ENCODE measurements at regions not wholly inside any gene's neighbourhood (a gene's known extent, or its start where the extent isn't known, plus 50 kb on each side); places are given as distances from the start of the nearest gene placed in this dataset.
A peak's percentile ranks its signal among the peaks of the same experiment; 100 is the strongest.

GRCh38 chr2:241943209-241943850 is 73.8 kb downstream of the RTP5 start:
- DNase-seq: no peak

- no peak for DNase-seq
Observed at GRCh38 chr2:241943961-241944575, 74.5 kb downstream of the RTP5 start.

- DNase-seq: no peak
Observed at GRCh38 chr2:241944821-241945220, 75.3 kb downstream of the RTP5 start.

GRCh38 chr2:241945311-241945710 is 75.8 kb downstream of the RTP5 start:
- DNase-seq: no peak

GRCh38 chr2:241945803-241946202 is 76.3 kb downstream of the RTP5 start:
- no peak for DNase-seq

GRCh38 chr2:241946306-241947003 is 76.9 kb downstream of the RTP5 start:
- DNase-seq: no peak

- no peak for DNase-seq
Observed at GRCh38 chr2:241947004-241947350, 77.4 kb downstream of the RTP5 start.

- DNase-seq: no peak
Observed at GRCh38 chr2:241947401-241947800, 77.9 kb downstream of the RTP5 start.

- DNase-seq: no peak
Observed at GRCh38 chr2:241947876-241948275, 78.3 kb downstream of the RTP5 start.

- no peak for DNase-seq
Observed at GRCh38 chr2:241948299-241948897, 78.9 kb downstream of the RTP5 start.

- no peak for DNase-seq
Observed at GRCh38 chr2:241948901-241949735, 79.6 kb downstream of the RTP5 start.

- no peak for DNase-seq
Observed at GRCh38 chr2:241949736-241950412, 80.3 kb downstream of the RTP5 start.

- peak; percentile 35 for DNase-seq
Observed at GRCh38 chr2:241950413-241951315, 81.1 kb downstream of the RTP5 start.

GRCh38 chr2:241951316-241951700 is 81.8 kb downstream of the RTP5 start:
- no peak for DNase-seq

- DNase-seq: no peak
Observed at GRCh38 chr2:241951920-241952319, 82.4 kb downstream of the RTP5 start.

- no peak for DNase-seq
Observed at GRCh38 chr2:241952816-241953215, 83.3 kb downstream of the RTP5 start.

GRCh38 chr2:241953324-241953928 is 83.9 kb downstream of the RTP5 start:
- no peak for DNase-seq

GRCh38 chr2:241956521-241957110 is 87.1 kb downstream of the RTP5 start:
- no peak for DNase-seq

GRCh38 chr2:241957276-241957675 is 87.7 kb downstream of the RTP5 start:
- no peak for DNase-seq

GRCh38 chr2:241958818-241959545 is 89.5 kb downstream of the RTP5 start:
- no peak for DNase-seq
